CD4-positive, alpha-beta memory T cell (primary cell): ENCODE measurements at regions not wholly inside any gene's neighbourhood (a gene's known extent, or its start where the extent isn't known, plus 50 kb on each side); places are given as distances from the start of the nearest gene placed in this dataset.

Experiments used
- CTCF ChIA-PET: fragments of 350-600 bp; sonication (Branson Sonifier 250); formaldehyde crosslinking; loops from one replicate; lab custom pipeline; 2021; ENCODE audit warnings: inconsistent platforms; ENCODE audit not compliant: partially characterized antibody; lab: Charles Lee
- POLR2A ChIA-PET: fragments of 350-600 bp; sonication (Branson Sonifier 250); formaldehyde crosslinking; loops from one replicate; lab custom pipeline; 2021; ENCODE audit not compliant: partially characterized antibody; lab: Charles Lee
- DNase-seq, 5 donors: peaks; one replicate each; pipeline versions ENCODE4 v3.0.0 to v3.0.0-alpha.2; 2020 to 2022; ENCODE audit warnings: mixed read lengths in 1 of 5
- H3K27ac ChIP-seq: one replicate; pipeline ENCODE4 v1.7.0; 2013; ENCODE audit warnings: low read depth, low read length
- H3K27me3 ChIP-seq: 2 replicates; pipeline ENCODE4 v1.7.0; 2013; ENCODE audit warnings: mild to moderate bottlenecking, low read length, moderate library complexity; ENCODE audit not compliant: insufficient read depth
- H3K36me3 ChIP-seq: 2 replicates; pipeline ENCODE4 v1.7.0; 2013; ENCODE audit warnings: mild to moderate bottlenecking, low read length, moderate library complexity; ENCODE audit not compliant: insufficient read depth
- H3K4me1 ChIP-seq: 2 replicates; pipeline ENCODE4 v1.7.0; 2013; ENCODE audit warnings: mild to moderate bottlenecking, low read length, moderate library complexity; ENCODE audit not compliant: insufficient read depth
- H3K4me3 ChIP-seq, 2 donors: one replicate each; pipeline ENCODE4 v1.7.0; 2013; ENCODE audit warnings: low read length in 2 of 2, mild to moderate bottlenecking in 1 of 2
- H3K9me3 ChIP-seq, 2 donors: one replicate each; pipeline ENCODE4 v1.7.0; 2013; ENCODE audit warnings: low read length in 2 of 2, control low read depth in 1 of 2; ENCODE audit not compliant: control insufficient read depth in 1 of 2
- H3K27ac Mint-ChIP-seq, 7 donors: one replicate each; pipeline ENCODE4 v1.8.0; 2020 to 2021; ENCODE audit warnings: mixed read lengths in 7 of 7, mild to moderate bottlenecking in 6 of 7, inconsistent platforms in 3 of 7, moderate library complexity in 3 of 7
- H3K27me3 Mint-ChIP-seq, 2 donors: one replicate each; pipeline ENCODE4 v1.8.0; 2020 to 2021; ENCODE audit warnings: mixed read lengths in 2 of 2
- H3K36me3 Mint-ChIP-seq, 2 donors: one replicate each; pipeline ENCODE4 v1.8.0; 2020 to 2021; ENCODE audit warnings: mixed read lengths in 2 of 2, inconsistent platforms in 1 of 2, mild to moderate bottlenecking in 1 of 2
- H3K4me1 Mint-ChIP-seq, 4 donors: one replicate each; pipeline ENCODE4 v1.8.0; 2020 to 2021; ENCODE audit warnings: mixed read lengths in 4 of 4, mild to moderate bottlenecking in 1 of 4
- H3K4me3 Mint-ChIP-seq, 8 donors: one replicate each; pipeline ENCODE4 v1.8.0; 2020 to 2021; ENCODE audit warnings: mixed read lengths in 8 of 8, mild to moderate bottlenecking in 7 of 8, moderate library complexity in 6 of 8, inconsistent platforms in 3 of 8
- H3K9me3 Mint-ChIP-seq, 8 donors: one replicate each; pipeline ENCODE4 v1.8.0; 2020 to 2021; ENCODE audit warnings: mixed read lengths in 8 of 8, mild to moderate bottlenecking in 5 of 8, inconsistent platforms in 3 of 8, moderate library complexity in 1 of 8
- intact Hi-C: fragments of 100-400 bp; cut with micrococcal nuclease; formaldehyde crosslinking; loops from one replicate; pipeline ENCODE4 v1.15.1; 2023

- no peak for DNase-seq
- no peaks in the 10 kb centered on the region for H3K4me1 Mint-ChIP-seq
- intact Hi-C loops = loop anchor here (5.0 kb wide), 1 partner anchor 107 kb away; no protein-coding TSS in a partner anchor
- POLR2A ChIA-PET = no interaction called here
- H3K36me3 Mint-ChIP-seq = no peaks in the 10 kb centered on the region
- Histone ChIP-seq H3K4me1 (no peaks in the 10 kb centered on the region), H3K27me3 (no peaks in the 10 kb centered on the region), H3K4me3 (no peak overlapping the region), H3K36me3 (no peaks in the 10 kb centered on the region), H3K9me3 (no peaks in the 10 kb centered on the region), H3K27ac (no peak overlapping the region)
- peaks cover 0 to 3% (median 0%) of the 10 kb centered on the region in 8 donors for H3K9me3 Mint-ChIP-seq
- no peak overlapping the region for H3K4me3 Mint-ChIP-seq
- CTCF ChIA-PET = no interaction called here
- peaks cover 18 to 39% of the 10 kb centered on the region in 2 donors for H3K27me3 Mint-ChIP-seq
- no peak overlapping the region for H3K27ac Mint-ChIP-seq
Observed at GRCh38 chr2:38164881-38165280, 88.9 kb upstream of the CYP1B1 start.

GRCh38 chr2:38163579-38163978, 87.6 kb upstream of the CYP1B1 start:
- Histone ChIP-seq H3K27me3 (no peaks in the 10 kb centered on the region), H3K36me3 (no peaks in the 10 kb centered on the region), H3K4me1 (no peaks in the 10 kb centered on the region), H3K4me3 (no peak overlapping the region), H3K9me3 (no peaks in the 10 kb centered on the region), H3K27ac (no peak overlapping the region)
- H3K27me3 Mint-ChIP-seq = peaks cover 16 to 31% of the 10 kb centered on the region in 2 donors
- ChIA-PET CTCF (no interaction called here), POLR2A (no interaction called here)
- no peak overlapping the region for H3K4me3 Mint-ChIP-seq
- no peak for DNase-seq
- peaks cover 0 to 3% (median 0%) of the 10 kb centered on the region in 8 donors for H3K9me3 Mint-ChIP-seq
- H3K4me1 Mint-ChIP-seq = no peaks in the 10 kb centered on the region
- no peaks in the 10 kb centered on the region for H3K36me3 Mint-ChIP-seq
- H3K27ac Mint-ChIP-seq = no peak overlapping the region
- intact Hi-C loops = loop anchor here (5.0 kb wide), 1 partner anchor 109 kb away; no protein-coding TSS in a partner anchor

GRCh38 chr2:38163006-38163405, 87.1 kb upstream of the CYP1B1 start:
- intact Hi-C loops = loop anchor here (5.0 kb wide), 1 partner anchor 109 kb away; no protein-coding TSS in a partner anchor
- Mint-ChIP-seq H3K27ac (no peak overlapping the region), H3K4me1 (no peaks in the 10 kb centered on the region), H3K36me3 (no peaks in the 10 kb centered on the region), H3K9me3 (peaks cover 0 to 3% (median 0%) of the 10 kb centered on the region in 8 donors), H3K27me3 (peaks cover 14 to 26% of the 10 kb centered on the region in 2 donors), H3K4me3 (no peak overlapping the region)
- no peaks in the 10 kb centered on the region for H3K4me1 ChIP-seq
- ChIA-PET POLR2A (no interaction called here), CTCF (no interaction called here)
- no peaks in the 10 kb centered on the region for H3K36me3 ChIP-seq
- no peak for DNase-seq
- no peaks in the 10 kb centered on the region for H3K27me3 ChIP-seq
- no peak overlapping the region for H3K27ac ChIP-seq
- H3K9me3 ChIP-seq = no peaks in the 10 kb centered on the region
- H3K4me3 ChIP-seq = no peak overlapping the region

DNA sequence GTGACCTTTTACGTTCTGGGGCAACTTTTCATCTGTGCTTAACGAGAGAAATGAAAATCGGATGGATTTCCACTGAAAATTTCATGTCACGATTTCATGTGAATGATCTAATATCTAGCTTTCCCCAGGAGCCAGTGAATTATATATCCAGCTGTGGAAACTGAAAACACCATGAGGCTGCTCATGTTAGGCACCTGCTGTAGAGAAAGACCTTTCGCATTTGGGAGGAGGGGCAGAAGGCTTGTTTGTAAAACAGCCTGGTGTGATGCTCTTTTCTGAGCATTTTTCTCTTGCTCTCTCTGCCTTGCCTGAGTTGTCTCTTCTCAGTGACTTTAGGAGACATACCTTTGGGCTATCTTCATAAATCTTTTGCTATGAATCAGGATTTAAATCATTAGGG, 84.6 kb upstream of the CYP1B1 start:
- H3K4me3 ChIP-seq = no peak overlapping the region
- H3K9me3 ChIP-seq = no peaks in the 10 kb centered on the region
- no peaks in the 10 kb centered on the region for H3K36me3 ChIP-seq
- CTCF ChIA-PET = no interaction called here
- no peak for DNase-seq
- POLR2A ChIA-PET = no interaction called here
- Mint-ChIP-seq H3K27me3 (peaks cover 26 to 32% of the 10 kb centered on the region in 2 donors), H3K4me3 (no peak overlapping the region), H3K4me1 (no peaks in the 10 kb centered on the region), H3K36me3 (no peaks in the 10 kb centered on the region), H3K9me3 (peaks cover 0 to 3% (median 0%) of the 10 kb centered on the region in 8 donors), H3K27ac (no peak overlapping the region)
- H3K27me3 ChIP-seq = no peaks in the 10 kb centered on the region
- intact Hi-C loops = loop anchor here (5.0 kb wide), 1 partner anchor 112 kb away; no protein-coding TSS in a partner anchor
- no peaks in the 10 kb centered on the region for H3K4me1 ChIP-seq
- H3K27ac ChIP-seq = no peak overlapping the region

- CTCF ChIA-PET = no interaction called here
- H3K9me3 Mint-ChIP-seq = peaks cover 0 to under 1% (median 0%) of the 10 kb centered on the region in 8 donors
- H3K4me3 Mint-ChIP-seq = no peak overlapping the region
- no peaks in the 10 kb centered on the region for H3K36me3 ChIP-seq
- H3K9me3 ChIP-seq = no peaks in the 10 kb centered on the region
- no peak overlapping the region for H3K27ac ChIP-seq
- no peak overlapping the region for H3K4me3 ChIP-seq
- H3K36me3 Mint-ChIP-seq = no peaks in the 10 kb centered on the region
- intact Hi-C loops = no loop called here
- no peak overlapping the region for H3K27ac Mint-ChIP-seq
- POLR2A ChIA-PET = no interaction called here
- DNase-seq = no peak
- H3K27me3 Mint-ChIP-seq = peaks cover 22 to 29% of the 10 kb centered on the region in 2 donors
- H3K4me1 ChIP-seq = no peaks in the 10 kb centered on the region
- H3K4me1 Mint-ChIP-seq = no peaks in the 10 kb centered on the region
- no peaks in the 10 kb centered on the region for H3K27me3 ChIP-seq
Observed at GRCh38 chr2:38159597-38159996, 83.6 kb upstream of the CYP1B1 start.

GRCh38 chr2:38159191-38159590, 83.2 kb upstream of the CYP1B1 start:
- Mint-ChIP-seq H3K4me3 (no peak overlapping the region), H3K36me3 (no peaks in the 10 kb centered on the region), H3K4me1 (no peaks in the 10 kb centered on the region), H3K27ac (no peak overlapping the region), H3K9me3 (no peaks in the 10 kb centered on the region), H3K27me3 (peaks cover 20 to 32% of the 10 kb centered on the region in 2 donors)
- no peaks in the 10 kb centered on the region for H3K36me3 ChIP-seq
- H3K27ac ChIP-seq = no peak overlapping the region
- no peaks in the 10 kb centered on the region for H3K4me1 ChIP-seq
- no peak for DNase-seq
- ChIA-PET POLR2A (no interaction called here), CTCF (no interaction called here)
- H3K4me3 ChIP-seq = no peak overlapping the region
- no peaks in the 10 kb centered on the region for H3K9me3 ChIP-seq
- H3K27me3 ChIP-seq = no peaks in the 10 kb centered on the region
- intact Hi-C loops = no loop called here

DNA sequence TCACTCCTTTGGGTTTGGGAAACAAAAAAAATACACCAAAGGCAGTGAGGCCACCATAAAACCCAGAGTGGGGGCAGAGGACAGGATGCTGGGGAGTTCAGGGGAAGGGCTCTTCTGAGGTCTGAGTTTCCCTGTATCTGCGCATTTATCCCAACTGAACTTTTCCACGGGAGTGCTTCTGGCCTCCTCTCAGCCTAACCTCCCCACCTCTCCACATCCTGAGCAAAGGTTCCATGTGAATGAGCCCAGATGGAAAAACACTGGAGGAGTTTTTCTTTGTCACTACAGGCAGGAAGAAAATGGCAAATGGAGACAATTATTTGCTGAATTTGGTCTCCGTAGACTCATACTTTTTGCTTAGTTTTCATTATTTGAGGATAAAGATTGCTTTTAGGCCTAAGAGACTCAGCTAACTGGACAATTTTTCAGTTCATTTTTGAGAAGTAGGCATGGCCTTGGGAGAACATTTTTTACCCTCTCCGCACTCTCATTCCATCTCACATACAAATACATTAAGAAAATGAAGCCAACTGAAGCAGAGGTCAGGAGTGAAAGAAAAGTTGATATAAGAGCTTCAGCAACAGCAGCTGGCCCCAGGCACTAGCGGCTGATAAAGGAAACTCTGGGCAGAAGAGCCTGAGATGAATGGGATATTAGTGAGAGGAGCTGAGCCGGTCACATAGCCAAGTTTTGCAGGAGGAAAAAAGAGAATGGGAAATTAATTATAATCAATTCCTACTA, 82.6 kb upstream of the CYP1B1 start:
- H3K4me3 ChIP-seq = no peak overlapping the region
- H3K4me1 ChIP-seq = no peaks in the 10 kb centered on the region
- no peak overlapping the region for H3K27ac ChIP-seq
- H3K4me1 Mint-ChIP-seq = no peaks in the 10 kb centered on the region
- DNase-seq = no peak
- intact Hi-C loops = no loop called here
- no peaks in the 10 kb centered on the region for H3K36me3 Mint-ChIP-seq
- H3K9me3 Mint-ChIP-seq = no peaks in the 10 kb centered on the region
- H3K4me3 Mint-ChIP-seq = no peak overlapping the region
- no peaks in the 10 kb centered on the region for H3K27me3 ChIP-seq
- no peaks in the 10 kb centered on the region for H3K36me3 ChIP-seq
- ChIA-PET POLR2A (no interaction called here), CTCF (no interaction called here)
- H3K27ac Mint-ChIP-seq = no peak overlapping the region
- peaks cover 24 to 35% of the 10 kb centered on the region in 2 donors for H3K27me3 Mint-ChIP-seq
- H3K9me3 ChIP-seq = no peaks in the 10 kb centered on the region
